H1 (cell line): ENCODE measurements at regions not wholly inside any gene's neighbourhood (a gene's known extent, or its start where the extent isn't known, plus 50 kb on each side); places are given as distances from the start of the nearest gene placed in this dataset.

Source experiments
- CTCF ChIA-PET: fragments of 300-600 bp; sonication (Branson Sonifier 250); formaldehyde crosslinking; loops from one replicate; lab custom pipeline; 2021; ENCODE audit not compliant: partially characterized antibody; lab: Charles Lee
- POLR2A ChIA-PET: fragments of 300-600 bp; sonication (Branson Sonifier 250); formaldehyde crosslinking; loops from one replicate; lab custom pipeline; 2021; ENCODE audit warnings: inconsistent platforms; ENCODE audit not compliant: partially characterized antibody; lab: Charles Lee
- DNase-seq, 2 experiments: peaks; one replicate each; pipeline versions ENCODE4 v3.0.0 to v3.0.0-alpha.2; 2010 to 2022; ENCODE audit warnings: low spot score in 2 of 2, low read depth in 1 of 2, mixed read lengths in 1 of 2
- FAIRE-seq: peaks from 2 replicates; lab custom pipeline; 2011; peaks lifted over from hg19 to GRCh38; lab: Jason Lieb, UNC
- H2AFZ ChIP-seq: 2 replicates; pipeline ENCODE4 v1.8.1; 2012; ENCODE audit warnings: low read length, inconsistent platforms
- H2AK5ac ChIP-seq: 2 replicates; pipeline ENCODE4 v1.6.1; 2013; ENCODE audit warnings: low read depth, low read length
- H2BK120ac ChIP-seq: replicated peaks from 2 replicates; pipeline ENCODE3; 2013; ENCODE audit warnings: low read depth, low read length, inconsistent platforms
- H2BK12ac ChIP-seq: 2 replicates; pipeline ENCODE4 v1.6.1; 2013; ENCODE audit warnings: low read depth, low read length
- H2BK15ac ChIP-seq: 2 replicates; pipeline ENCODE4 v1.6.1; 2013; ENCODE audit warnings: low read length
- H2BK20ac ChIP-seq: 2 replicates; pipeline ENCODE4 v1.6.1; 2013; ENCODE audit warnings: low read length
- H2BK5ac ChIP-seq: 2 replicates; pipeline ENCODE4 v1.6.1; 2013; ENCODE audit warnings: low read depth, low read length
- H3K14ac ChIP-seq: 2 replicates; pipeline ENCODE4 v1.6.1; 2013; ENCODE audit warnings: inconsistent platforms; ENCODE audit not compliant: insufficient read length
- H3K18ac ChIP-seq: 2 replicates; pipeline ENCODE4 v1.6.1; 2013; ENCODE audit warnings: low read length; ENCODE audit errors: extremely low read depth
- H3K23ac ChIP-seq: 2 replicates; pipeline ENCODE4 v1.6.1; 2013; ENCODE audit warnings: inconsistent platforms; ENCODE audit not compliant: insufficient read length
- H3K23me2 ChIP-seq: 2 replicates; pipeline ENCODE4 v1.6.1; 2013; ENCODE audit warnings: low read depth, low read length
- H3K27ac ChIP-seq: 2 replicates; pipeline ENCODE4 v1.6.1; 2011; ENCODE audit warnings: low read depth, low read length, inconsistent platforms
- H3K27me3 ChIP-seq, 4 experiments: replicated peaks in 1 of 4; 1 replicate in 1 of 4; 2 replicates in 3 of 4; pipeline versions ENCODE4 v1.6.1 to v1.8.1; 2011 to 2013; ENCODE audit warnings: low read length in 3 of 4, mild to moderate bottlenecking in 3 of 4, inconsistent platforms in 2 of 4, mixed read lengths in 2 of 4, moderate library complexity in 1 of 4; ENCODE audit not compliant: control insufficient read depth in 3 of 4, insufficient read depth in 3 of 4; ENCODE audit errors: extremely low read depth in 1 of 4
- H3K36me3 ChIP-seq, 4 experiments: 2 replicates each; pipeline versions ENCODE4 v1.6.1 to v1.8.1; 2011 to 2013; ENCODE audit warnings: mild to moderate bottlenecking in 4 of 4, low read length in 3 of 4, moderate library complexity in 2 of 4, control low read depth in 1 of 4, inconsistent platforms in 1 of 4; ENCODE audit not compliant: insufficient read depth in 4 of 4, control insufficient read depth in 2 of 4
- H3K4ac ChIP-seq: replicated peaks from 2 replicates; pipeline ENCODE3; 2013; ENCODE audit warnings: low read length, low read depth, mixed read lengths, inconsistent platforms; ENCODE audit not compliant: insufficient read length
- H3K4me1 ChIP-seq, 4 experiments: replicated peaks in 1 of 4; 1 replicate in 1 of 4; 2 replicates in 3 of 4; pipeline versions ENCODE4 v1.6.1 to v1.8.1; 2011 to 2013; ENCODE audit warnings: low read length in 3 of 4, inconsistent platforms in 2 of 4, mixed read lengths in 1 of 4; ENCODE audit not compliant: insufficient read depth in 4 of 4, control insufficient read depth in 3 of 4
- H3K4me2 ChIP-seq, 2 experiments: 2 replicates each; pipeline versions ENCODE4 v1.6.1 to v1.8.1; 2011 to 2013; ENCODE audit warnings: low read depth in 2 of 2, low read length in 2 of 2, control low read depth in 1 of 2, inconsistent platforms in 1 of 2, mild to moderate bottlenecking in 1 of 2; ENCODE audit not compliant: insufficient read depth in 1 of 2
- H3K4me3 ChIP-seq, 4 experiments: fragments of 200-600, 300-600 bp in 1 of 4; sonication (generic), shearing (Covaris generic), sonication (Bioruptor Twin) in 1 of 4; 2 replicates each; pipeline versions ENCODE4 v1.5.1 to v1.8.1; 2011 to 2016; ENCODE audit warnings: low read length in 4 of 4, low read depth in 3 of 4, control low read depth in 2 of 4, inconsistent platforms in 2 of 4, mild to moderate bottlenecking in 2 of 4, mixed read lengths in 1 of 4, moderate library complexity in 1 of 4; ENCODE audit not compliant: insufficient read depth in 2 of 4; ENCODE audit errors: extremely low read depth in 1 of 4
- H3K56ac ChIP-seq: replicated peaks from 2 replicates; pipeline ENCODE3; 2013; ENCODE audit warnings: low read depth, mild to moderate bottlenecking, mixed read lengths, low read length, inconsistent platforms; ENCODE audit not compliant: insufficient read length
- H3K79me1 ChIP-seq: 2 replicates; pipeline ENCODE4 v1.6.1; 2013; ENCODE audit warnings: low read depth, low read length, control low read depth
- H3K79me2 ChIP-seq, 2 experiments: 2 replicates each; pipeline versions ENCODE4 v1.6.1 to v1.8.1; 2012 to 2013; ENCODE audit warnings: low read length in 2 of 2, mild to moderate bottlenecking in 2 of 2, inconsistent platforms in 1 of 2; ENCODE audit not compliant: insufficient read depth in 2 of 2, control insufficient read depth in 1 of 2
- H3K9ac ChIP-seq, 4 experiments: replicated peaks in 1 of 4; 1 replicate in 1 of 4; 2 replicates in 3 of 4; pipeline versions ENCODE4 v1.6.1 to v1.8.1; 2011 to 2013; ENCODE audit warnings: low read depth in 3 of 4, low read length in 3 of 4, control low read depth in 2 of 4, mild to moderate bottlenecking in 2 of 4, moderate library complexity in 2 of 4, inconsistent platforms in 1 of 4; ENCODE audit errors: extremely low read depth in 1 of 4
- H3K9me3 ChIP-seq, 2 experiments: 2 replicates each; pipeline versions ENCODE4 v1.6.1 to v1.8.1; 2012 to 2013; ENCODE audit warnings: mild to moderate bottlenecking in 2 of 2, moderate library complexity in 2 of 2, control low read depth in 1 of 2, inconsistent platforms in 1 of 2, low read depth in 1 of 2, low read length in 1 of 2, mixed read lengths in 1 of 2; ENCODE audit not compliant: insufficient read depth in 2 of 2
- H4K20me1 ChIP-seq, 2 experiments: replicated peaks in 1 of 2; 2 replicates each; pipeline versions ENCODE3 to v1.8.1; 2011 to 2013; ENCODE audit warnings: inconsistent platforms in 2 of 2, low read length in 2 of 2, mild to moderate bottlenecking in 1 of 2; ENCODE audit not compliant: insufficient read depth in 2 of 2, control insufficient read depth in 1 of 2
- H4K5ac ChIP-seq: 2 replicates; pipeline ENCODE4 v1.6.1; 2013; ENCODE audit warnings: low read length, low read depth, mixed read lengths, inconsistent platforms; ENCODE audit not compliant: insufficient read length
- H4K8ac ChIP-seq: 2 replicates; pipeline ENCODE4 v1.8.0; 2013; ENCODE audit warnings: mild to moderate bottlenecking, moderate library complexity, low read length, inconsistent platforms; ENCODE audit not compliant: insufficient read depth; ENCODE audit errors: extremely low read depth
- H4K91ac ChIP-seq: replicated peaks from 2 replicates; pipeline ENCODE3; 2013; ENCODE audit warnings: low read length, mixed read lengths, inconsistent platforms; ENCODE audit not compliant: insufficient read length
- BRCA1 ChIP-seq: IDR thresholded peaks from 2 replicates; pipeline ENCODE4 v1.6.1; 2012; ENCODE audit warnings: low read depth, low read length, improper control_type of control experiment
- CBX5 ChIP-seq: fragments of 300-800, 300-1000 bp; sonication (generic); IDR thresholded peaks from 2 replicates; pipeline ENCODE4 v1.7.1; 2016; ENCODE audit warnings: antibody characterized with exemption, low read length, low read depth
- CHD1 ChIP-seq: IDR thresholded peaks from 2 replicates; pipeline ENCODE4 v1.6.1; 2012; ENCODE audit warnings: low read depth, low read length, improper control_type of control experiment
- CHD2 ChIP-seq: IDR thresholded peaks from 2 replicates; pipeline ENCODE4 v1.6.1; 2012; ENCODE audit warnings: low read length, improper control_type of control experiment
- GTF2F1 ChIP-seq: IDR thresholded peaks from 2 replicates; pipeline ENCODE4 v1.6.1; 2012; ENCODE audit warnings: low read depth, low read length, improper control_type of control experiment, borderline replicate concordance
- JUN ChIP-seq: IDR thresholded peaks from 2 replicates; pipeline ENCODE4 v1.6.1; 2011; ENCODE audit warnings: low read depth, mild to moderate bottlenecking, improper control_type of control experiment, low read length
- KDM1A ChIP-seq: fragments of 200-600, 300-600 bp; sonication (generic); IDR thresholded peaks from 2 replicates; pipeline ENCODE4 v1.7.1; 2016; ENCODE audit warnings: mild to moderate bottlenecking, low read length, borderline replicate concordance
- KDM4A ChIP-seq: IDR thresholded peaks from one replicate; pipeline ENCODE4 v1.7.1; 2012; ENCODE audit warnings: low read depth, mild to moderate bottlenecking, moderate library complexity, low read length, inconsistent platforms; ENCODE audit not compliant: severe bottlenecking
- NRF1 ChIP-seq: IDR thresholded peaks from 2 replicates; pipeline ENCODE4 v1.6.1; 2011; ENCODE audit warnings: mild to moderate bottlenecking, low read depth, low read length, improper control_type of control experiment
- POLR2AphosphoS5 ChIP-seq: IDR thresholded peaks from 2 replicates; pipeline ENCODE4 v1.6.1; 2011; ENCODE audit warnings: low read depth, low read length
- SIN3A ChIP-seq, 2 experiments: IDR thresholded peaks in 1 of 2; conservative IDR thresholded peaks in 1 of 2; 2 replicates each; pipeline ENCODE4 v1.6.1; 2011 to 2012; ENCODE audit warnings: low read length in 2 of 2, improper control_type of control experiment in 1 of 2, low read depth in 1 of 2, mild to moderate bottlenecking in 1 of 2
- SP4 ChIP-seq: IDR thresholded peaks from 2 replicates; pipeline ENCODE4 v1.6.1; 2012; ENCODE audit warnings: low read length, inconsistent platforms
- SUZ12 ChIP-seq: fragments of 200-600 bp; sonication (generic); IDR thresholded peaks from 2 replicates; pipeline ENCODE4 v1.6.1; 2012; ENCODE audit warnings: mild to moderate bottlenecking, inconsistent platforms, low read length, moderate library complexity, mixed read lengths
- TAF1 ChIP-seq: IDR thresholded peaks from 2 replicates; pipeline ENCODE4 v1.6.1; 2011; ENCODE audit warnings: mild to moderate bottlenecking, low read depth, low read length
- TAF7 ChIP-seq: optimal IDR thresholded peaks from 2 replicates; pipeline ENCODE3; 2011; ENCODE audit warnings: low read depth, mild to moderate bottlenecking, inconsistent platforms, low read length, moderate library complexity, borderline replicate concordance
- TEAD4 ChIP-seq: IDR thresholded peaks from 2 replicates; pipeline ENCODE4 v1.6.1; 2012; ENCODE audit warnings: low read depth, low read length, inconsistent platforms, mixed read lengths
- ZNF274 ChIP-seq: IDR thresholded peaks from 2 replicates; pipeline ENCODE4 v1.7.0; 2012; ENCODE audit warnings: low read length, borderline replicate concordance; ENCODE audit errors: extremely low read depth

- POLR2A ChIA-PET: no interaction called here
Measured at GRCh38 chr15:36347272-36347858, 232.1 kb upstream of the CDIN1 start.

More at GRCh38 chr15:36347272-36347858, 232.1 kb upstream of the CDIN1 start:
- Histone ChIP-seq H4K5ac (no peak overlapping the region), H4K20me1 (no peaks in the 10 kb centered on the region), H3K27ac (no peak overlapping the region), H3K56ac (no peak overlapping the region), H3K4ac (no peak overlapping the region), H2BK120ac (no peak overlapping the region), H3K79me1 (no peaks in the 10 kb centered on the region), H2BK12ac (no peak overlapping the region), H4K8ac (no peak overlapping the region), H2AK5ac (no peak overlapping the region), H3K23me2 (no peaks in the 10 kb centered on the region), H3K9ac (no peak overlapping the region), H3K4me2 (no peak overlapping the region), H3K4me1 (no peaks in the 10 kb centered on the region), H2BK15ac (no peak overlapping the region), H2BK5ac (no peak overlapping the region), H3K4me3 (no peak overlapping the region), H3K9me3 (no peaks in the 10 kb centered on the region), H3K79me2 (no peaks in the 10 kb centered on the region), H4K91ac (no peak overlapping the region), H3K23ac (no peak overlapping the region), H3K27me3 (no peaks in the 10 kb centered on the region), H3K18ac (no peak overlapping the region), H2BK20ac (no peak overlapping the region), H2AFZ (no peak overlapping the region), H3K36me3 (no peaks in the 10 kb centered on the region), H3K14ac (no peak overlapping the region)
- DNase-seq (no peak), FAIRE-seq (no peak)
- TF ChIP-seq BRCA1 (no peak), JUN (no peak), ZNF274 (no peak), CBX5 (no peak), KDM4A (no peak), TAF1 (no peak), SIN3A (conservative IDR thresholded peaks at IDR 0.05 in 1 of 2, IDR thresholded peaks at IDR 0.05 in 1 of 2; ENCODE audit: low read depth in 1 of 2, low read length in 2 of 2) (no peak), SUZ12 (no peak), TAF7 (no peak), POLR2AphosphoS5 (no peak), SP4 (no peak), KDM1A (no peak), NRF1 (no peak), CHD2 (no peak), TEAD4 (no peak), GTF2F1 (no peak), CHD1 (no peak)
- CTCF ChIA-PET: interaction anchor here (0.6 to 1.4 kb wide), 2 partner anchors 19 to 375 kb away, joined by 3 to 4 read pairs; no protein-coding TSS in a partner anchor
